MCF 10A (cell line): ENCODE measurements at regions not wholly inside any gene's neighbourhood (a gene's known extent, or its start where the extent isn't known, plus 50 kb on each side); places are given as distances from the start of the nearest gene placed in this dataset.

Experiments used
- BruUV-seq: library from RNA; stranded (reverse); fragments of 400-500 nt; replicated peaks from 2 replicates; lab custom pipeline; 2021; lab: Mats Ljungman, UMichigan
- CTCF ChIA-PET: fragments of 300-600 bp; sonication (Branson Sonifier 250); formaldehyde crosslinking; extraction: SDS; loops from one replicate; lab custom pipeline; 2021; ENCODE audit warnings: antibody characterized with exemption, inconsistent platforms; lab: Yijun Ruan, JAX
- POLR2A ChIA-PET: fragments of 300-600, 350-650 bp; sonication (Branson Sonifier 250); formaldehyde crosslinking; extraction: SDS; loops from one replicate; lab custom pipeline; 2020; ENCODE audit warnings: antibody characterized with exemption, inconsistent platforms; lab: Yijun Ruan, JAX
- DNase-seq: peaks from one replicate; pipeline ENCODE4 v3.0.0-alpha.2; 2018; ENCODE audit not compliant: unreplicated experiment
- H3K27ac Mint-ChIP-seq: one replicate; pipeline ENCODE4 v1.8.0; 2022; ENCODE audit warnings: mild to moderate bottlenecking, low read depth, mixed read lengths; ENCODE audit not compliant: unreplicated experiment
- H3K27me3 Mint-ChIP-seq: one replicate; pipeline ENCODE4 v1.8.0; 2022; ENCODE audit warnings: mixed read lengths; ENCODE audit not compliant: insufficient read depth, unreplicated experiment
- H3K36me3 Mint-ChIP-seq: one replicate; pipeline ENCODE4 v1.8.0; 2022; ENCODE audit warnings: mild to moderate bottlenecking, moderate library complexity, mixed read lengths; ENCODE audit not compliant: insufficient read depth, unreplicated experiment
- H3K4me1 Mint-ChIP-seq: one replicate; pipeline ENCODE4 v1.8.0; 2022; ENCODE audit warnings: mixed read lengths; ENCODE audit not compliant: insufficient read depth, unreplicated experiment
- H3K4me3 Mint-ChIP-seq: one replicate; pipeline ENCODE4 v1.8.0; 2022; ENCODE audit warnings: mild to moderate bottlenecking, moderate library complexity, mixed read lengths; ENCODE audit not compliant: unreplicated experiment
- H3K9me3 Mint-ChIP-seq: one replicate; pipeline ENCODE4 v1.8.0; 2022; ENCODE audit warnings: mixed read lengths; ENCODE audit not compliant: unreplicated experiment
- intact Hi-C: fragments of 100-400 bp; cut with micrococcal nuclease; formaldehyde crosslinking; loops from 2 replicates; pipeline ENCODE4 v1.14.1; 2022
- TF ChIP-seq, protein P1 (sequence below): fragments of 200-600 bp; IDR thresholded peaks from one replicate; pipeline ENCODE4 v1.8.0; 2022; ENCODE audit warnings: antibody characterized with exemption, mild to moderate bottlenecking; ENCODE audit not compliant: unreplicated experiment

- Mint-ChIP-seq H3K27ac (no peak overlapping the region), H3K27me3 (no peaks in the 10 kb centered on the region), H3K4me3 (no peak overlapping the region), H3K9me3 (no peaks in the 10 kb centered on the region), H3K4me1 (no peaks in the 10 kb centered on the region), H3K36me3 (no peaks in the 10 kb centered on the region)
- ChIA-PET CTCF (no interaction called here), POLR2A (no interaction called here)
- no peak for DNase-seq
- intact Hi-C loops, result no loop called here
- no TSS peak for BruUV-seq
- TF ChIP-seq, protein P1, sequence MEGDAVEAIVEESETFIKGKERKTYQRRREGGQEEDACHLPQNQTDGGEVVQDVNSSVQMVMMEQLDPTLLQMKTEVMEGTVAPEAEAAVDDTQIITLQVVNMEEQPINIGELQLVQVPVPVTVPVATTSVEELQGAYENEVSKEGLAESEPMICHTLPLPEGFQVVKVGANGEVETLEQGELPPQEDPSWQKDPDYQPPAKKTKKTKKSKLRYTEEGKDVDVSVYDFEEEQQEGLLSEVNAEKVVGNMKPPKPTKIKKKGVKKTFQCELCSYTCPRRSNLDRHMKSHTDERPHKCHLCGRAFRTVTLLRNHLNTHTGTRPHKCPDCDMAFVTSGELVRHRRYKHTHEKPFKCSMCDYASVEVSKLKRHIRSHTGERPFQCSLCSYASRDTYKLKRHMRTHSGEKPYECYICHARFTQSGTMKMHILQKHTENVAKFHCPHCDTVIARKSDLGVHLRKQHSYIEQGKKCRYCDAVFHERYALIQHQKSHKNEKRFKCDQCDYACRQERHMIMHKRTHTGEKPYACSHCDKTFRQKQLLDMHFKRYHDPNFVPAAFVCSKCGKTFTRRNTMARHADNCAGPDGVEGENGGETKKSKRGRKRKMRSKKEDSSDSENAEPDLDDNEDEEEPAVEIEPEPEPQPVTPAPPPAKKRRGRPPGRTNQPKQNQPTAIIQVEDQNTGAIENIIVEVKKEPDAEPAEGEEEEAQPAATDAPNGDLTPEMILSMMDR, result no peak
These were observed 1043.2 kb downstream of the PCDH18 start for GRCh38 chr4:136489101-136489500.

DNA sequence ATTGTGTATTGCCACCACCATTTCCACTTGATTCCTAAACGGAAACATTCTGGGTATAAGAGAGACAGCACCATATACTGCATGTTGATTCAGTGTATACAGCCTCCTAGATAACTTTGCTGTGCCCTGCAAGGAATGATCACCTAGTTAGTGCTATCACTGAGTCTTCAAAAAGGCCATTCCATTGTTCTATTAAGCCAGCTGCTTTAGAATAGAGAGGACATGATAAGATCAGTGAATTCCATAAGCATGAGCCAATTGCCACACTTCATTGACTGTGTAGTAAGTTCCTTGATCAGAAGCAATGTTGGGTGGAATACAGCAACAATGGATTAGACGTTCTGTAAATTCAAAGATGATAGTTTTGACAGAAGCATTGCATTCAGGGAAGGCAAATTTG is 1047.3 kb downstream of the PCDH18 start:
- intact Hi-C loops, result no loop called here
- TF ChIP-seq, protein P1, result no peak
- POLR2A ChIA-PET, result interaction anchor here (1.3 kb wide), 1 partner anchor 9 kb away, joined by 5 read pairs; no protein-coding TSS in a partner anchor
- Mint-ChIP-seq H3K36me3 (no peaks in the 10 kb centered on the region), H3K9me3 (no peaks in the 10 kb centered on the region), H3K4me1 (no peaks in the 10 kb centered on the region), H3K4me3 (no peak overlapping the region), H3K27ac (no peak overlapping the region), H3K27me3 (no peaks in the 10 kb centered on the region)
- no TSS peak for BruUV-seq
- no peak for DNase-seq
- CTCF ChIA-PET, result interaction anchor here (0.5 kb wide), 1 partner anchor 118 kb away, joined by 3 read pairs; no protein-coding TSS in a partner anchor

DNA sequence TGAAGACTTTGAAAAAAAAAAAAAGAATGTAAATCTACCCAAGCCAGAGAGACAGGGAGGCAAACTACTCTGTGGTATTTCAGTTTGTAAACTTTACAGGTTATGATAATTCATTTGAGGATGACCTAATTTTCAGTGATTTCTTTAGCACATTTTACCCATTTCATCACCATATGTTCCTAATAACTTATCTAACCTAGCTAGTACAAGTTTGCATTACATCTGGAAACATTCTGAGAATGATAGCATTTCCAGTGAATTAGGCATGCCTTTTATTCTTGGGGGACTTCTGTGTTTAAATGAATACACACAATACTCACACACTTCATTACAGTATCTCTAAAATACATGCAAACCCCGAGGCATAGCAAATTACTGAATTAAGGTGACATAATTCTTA is 1055.5 kb downstream of the PCDH18 start:
- DNase-seq, result no peak
- ChIA-PET POLR2A (no interaction called here), CTCF (no interaction called here)
- TF ChIP-seq, protein P1, result no peak
- no peaks in the 10 kb centered on the region for H3K36me3 Mint-ChIP-seq
- H3K4me1 Mint-ChIP-seq, result no peaks in the 10 kb centered on the region
- intact Hi-C loops, result no loop called here
- H3K9me3 Mint-ChIP-seq, result no peaks in the 10 kb centered on the region
- H3K4me3 Mint-ChIP-seq, result no peak overlapping the region
- no peaks in the 10 kb centered on the region for H3K27me3 Mint-ChIP-seq
- no TSS peak for BruUV-seq
- no peak overlapping the region for H3K27ac Mint-ChIP-seq

- Mint-ChIP-seq H3K27ac (no peak overlapping the region), H3K4me1 (no peaks in the 10 kb centered on the region), H3K4me3 (no peak overlapping the region), H3K27me3 (no peaks in the 10 kb centered on the region), H3K9me3 (peaks cover 8% of the 10 kb centered on the region), H3K36me3 (no peaks in the 10 kb centered on the region)
- no peak for DNase-seq
- no TSS peak for BruUV-seq
- POLR2A ChIA-PET, result interaction anchor here (0.6 kb wide), 2 partner anchors 65 to 1561 kb away, joined by 3 read pairs; no protein-coding TSS in a partner anchor
- CTCF ChIA-PET, result interaction anchor here (0.6 to 0.8 kb wide), 2 partner anchors 141 to 478 kb away, joined by 3 to 4 read pairs; no protein-coding TSS in a partner anchor
- TF ChIP-seq, protein P1, result no peak
- intact Hi-C loops, result no loop called here
These were observed 1061.2 kb downstream of the PCDH18 start for GRCh38 chr4:136471051-136471450.
